Transverse colon (tissue), 3 donors: ENCODE measurements at regions not wholly inside any gene's neighbourhood (a gene's known extent, or its start where the extent isn't known, plus 50 kb on each side); places are given as distances from the start of the nearest gene placed in this dataset.

ENCODE experiments used
- EP300 ChIP-seq: sonication (generic); formaldehyde crosslinking; IDR thresholded peaks from one replicate; pipeline ENCODE4 v1.6.1; 2017; ENCODE audit warnings: antibody characterized with exemption, low read depth
- POLR2A ChIP-seq: fragments of 450-650 bp; IDR thresholded peaks from one replicate; pipeline ENCODE4 v1.6.1; 2016; ENCODE audit warnings: antibody characterized with exemption, mild to moderate bottlenecking, moderate library complexity
- TF ChIP-seq, protein P1 (sequence below), 5 experiments: fragments of 200-600 bp in 3 of 5; fragments of 450-650 bp in 2 of 5; sonication (generic) in 3 of 5; IDR thresholded peaks; 1 replicate in 2 of 5; 2 replicates in 3 of 5; pipeline ENCODE4 v1.5.1; 2016 to 2017; ENCODE audit warnings: antibody characterized with exemption in 5 of 5, inconsistent platforms in 3 of 5, mild to moderate bottlenecking in 2 of 5, moderate library complexity in 1 of 5

DNA sequence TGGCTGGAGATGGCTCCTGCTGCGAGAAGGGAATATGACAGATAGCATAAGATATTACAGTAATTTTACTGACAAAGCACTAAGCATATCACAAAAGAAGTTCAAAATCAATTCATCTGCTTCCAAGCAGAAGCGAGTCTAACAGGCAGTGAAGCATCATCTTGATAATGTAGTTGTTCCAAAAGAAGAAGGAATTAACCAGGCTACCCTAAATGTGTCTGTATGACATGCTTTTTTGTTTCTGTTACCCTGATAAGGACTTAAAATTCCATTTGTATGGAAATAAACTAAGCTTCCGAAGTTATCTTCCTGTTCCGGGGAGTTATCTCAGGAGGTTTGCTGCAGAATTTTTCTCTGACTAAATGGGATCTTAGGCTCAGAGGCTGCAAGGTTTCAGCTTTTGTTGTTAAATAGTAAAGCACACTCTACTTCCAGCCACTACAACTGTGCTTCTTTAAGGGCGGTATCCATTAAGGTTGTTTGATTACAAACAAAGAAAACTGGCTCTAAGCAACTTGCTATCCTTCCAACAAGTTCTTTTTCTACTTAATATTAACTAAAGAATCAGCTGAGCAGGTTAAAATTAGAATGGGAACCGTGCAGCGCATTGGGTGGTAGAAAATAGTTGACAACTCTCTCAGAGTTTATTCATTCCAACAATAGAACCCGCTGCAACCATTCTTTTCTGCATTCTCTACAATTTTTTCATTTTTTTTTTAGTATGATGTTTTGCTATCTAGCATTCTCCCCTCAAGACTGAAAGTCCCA lies 607.3 kb downstream of the UQCRFS1 start:
- TF ChIP-seq, protein P1, sequence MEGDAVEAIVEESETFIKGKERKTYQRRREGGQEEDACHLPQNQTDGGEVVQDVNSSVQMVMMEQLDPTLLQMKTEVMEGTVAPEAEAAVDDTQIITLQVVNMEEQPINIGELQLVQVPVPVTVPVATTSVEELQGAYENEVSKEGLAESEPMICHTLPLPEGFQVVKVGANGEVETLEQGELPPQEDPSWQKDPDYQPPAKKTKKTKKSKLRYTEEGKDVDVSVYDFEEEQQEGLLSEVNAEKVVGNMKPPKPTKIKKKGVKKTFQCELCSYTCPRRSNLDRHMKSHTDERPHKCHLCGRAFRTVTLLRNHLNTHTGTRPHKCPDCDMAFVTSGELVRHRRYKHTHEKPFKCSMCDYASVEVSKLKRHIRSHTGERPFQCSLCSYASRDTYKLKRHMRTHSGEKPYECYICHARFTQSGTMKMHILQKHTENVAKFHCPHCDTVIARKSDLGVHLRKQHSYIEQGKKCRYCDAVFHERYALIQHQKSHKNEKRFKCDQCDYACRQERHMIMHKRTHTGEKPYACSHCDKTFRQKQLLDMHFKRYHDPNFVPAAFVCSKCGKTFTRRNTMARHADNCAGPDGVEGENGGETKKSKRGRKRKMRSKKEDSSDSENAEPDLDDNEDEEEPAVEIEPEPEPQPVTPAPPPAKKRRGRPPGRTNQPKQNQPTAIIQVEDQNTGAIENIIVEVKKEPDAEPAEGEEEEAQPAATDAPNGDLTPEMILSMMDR (IDR thresholded peaks at IDR 0.05): no peak
- TF ChIP-seq POLR2A: no peak
- TF ChIP-seq EP300: no peak
